Mesenchymal stem cell (in vitro differentiated cells and primary cell): ENCODE measurements at regions not wholly inside any gene's neighbourhood (a gene's known extent, or its start where the extent isn't known, plus 50 kb on each side); places are given as distances from the start of the nearest gene placed in this dataset.

Experiments
- DNase-seq: peaks from one replicate; pipeline ENCODE4 v3.0.0-alpha.2; 2013
- H2AFZ ChIP-seq: one replicate; pipeline ENCODE4 v1.6.1; 2013; ENCODE audit warnings: low read depth, mild to moderate bottlenecking, control low read depth, inconsistent platforms, low read length, moderate library complexity
- H2AK5ac ChIP-seq: 2 replicates; pipeline ENCODE4 v1.6.1; 2013; ENCODE audit warnings: low read length, moderate library complexity, mild to moderate bottlenecking, inconsistent platforms; ENCODE audit not compliant: severe bottlenecking
- H2BK120ac ChIP-seq: one replicate; pipeline ENCODE4 v1.6.1; 2013; ENCODE audit warnings: low read depth, mild to moderate bottlenecking, inconsistent platforms, low read length, moderate library complexity
- H2BK12ac ChIP-seq, 2 experiments: one replicate each; pipeline ENCODE4 v1.6.1; 2013; ENCODE audit warnings: inconsistent platforms in 2 of 2, low read length in 2 of 2, mild to moderate bottlenecking in 2 of 2, moderate library complexity in 2 of 2, control low read depth in 1 of 2
- H2BK15ac ChIP-seq: one replicate; pipeline ENCODE4 v1.6.1; 2013; ENCODE audit warnings: mild to moderate bottlenecking, low read depth, inconsistent platforms; ENCODE audit not compliant: poor library complexity, severe bottlenecking
- H2BK5ac ChIP-seq: 2 replicates; pipeline ENCODE4 v1.6.1; 2013; ENCODE audit warnings: low read depth, mild to moderate bottlenecking, low read length, control low read depth, inconsistent platforms; ENCODE audit not compliant: poor library complexity, severe bottlenecking
- H3K14ac ChIP-seq, 2 experiments: one replicate each; pipeline ENCODE4 v1.6.1; 2013; ENCODE audit warnings: inconsistent platforms in 2 of 2, low read length in 2 of 2, control low read depth in 1 of 2, mild to moderate bottlenecking in 1 of 2, moderate library complexity in 1 of 2
- H3K18ac ChIP-seq, 2 experiments: one replicate each; pipeline ENCODE4 v1.6.1; 2013; ENCODE audit warnings: inconsistent platforms in 2 of 2, low read length in 2 of 2, control low read depth in 1 of 2, low read depth in 1 of 2, mild to moderate bottlenecking in 1 of 2
- H3K23ac ChIP-seq, 2 experiments: one replicate each; pipeline ENCODE4 v1.6.1; 2013; ENCODE audit warnings: inconsistent platforms in 2 of 2, low read length in 2 of 2, mild to moderate bottlenecking in 2 of 2, moderate library complexity in 2 of 2, control low read depth in 1 of 2
- H3K27ac ChIP-seq: 2 replicates; pipeline ENCODE4 v1.5.1; 2013; ENCODE audit warnings: mild to moderate bottlenecking, moderate library complexity, low read length, control low read depth, inconsistent platforms; ENCODE audit not compliant: poor library complexity, severe bottlenecking
- H3K27me3 ChIP-seq, 2 experiments: 2 replicates each; pipeline versions ENCODE4 v1.6.1 to v1.7.0; 2013; ENCODE audit warnings: low read length in 2 of 2, mild to moderate bottlenecking in 2 of 2, moderate library complexity in 2 of 2, control low read depth in 1 of 2, inconsistent platforms in 1 of 2; ENCODE audit not compliant: control insufficient read depth in 1 of 2, insufficient read depth in 1 of 2
- H3K36me3 ChIP-seq, 2 experiments: 2 replicates each; pipeline versions ENCODE4 v1.6.1 to v1.7.0; 2013; ENCODE audit warnings: low read length in 2 of 2, control low read depth in 1 of 2, inconsistent platforms in 1 of 2, low read depth in 1 of 2, mild to moderate bottlenecking in 1 of 2; ENCODE audit not compliant: insufficient read depth in 2 of 2, control insufficient read depth in 1 of 2
- H3K4ac ChIP-seq, 2 experiments: one replicate each; pipeline ENCODE4 v1.6.1; 2013; ENCODE audit warnings: inconsistent platforms in 2 of 2, low read length in 2 of 2, mild to moderate bottlenecking in 2 of 2, moderate library complexity in 2 of 2, control low read depth in 1 of 2, low read depth in 1 of 2
- H3K4me1 ChIP-seq: 2 replicates; pipeline ENCODE4 v1.6.1; 2013; ENCODE audit warnings: low read depth, low read length, control low read depth; ENCODE audit not compliant: control insufficient read depth, insufficient read depth
- H3K4me2 ChIP-seq: 2 replicates; pipeline ENCODE4 v1.6.1; 2013; ENCODE audit warnings: low read length, mild to moderate bottlenecking, inconsistent platforms; ENCODE audit not compliant: poor library complexity, severe bottlenecking
- H3K4me3 ChIP-seq, 2 experiments: 2 replicates each; pipeline versions ENCODE4 v1.5.1 to v1.7.0; 2013; ENCODE audit warnings: low read length in 2 of 2, mild to moderate bottlenecking in 2 of 2, control low read depth in 1 of 2, low read depth in 1 of 2; ENCODE audit not compliant: insufficient read depth in 1 of 2
- H3K79me1 ChIP-seq: replicated peaks from 2 replicates; pipeline ENCODE4 v1.6.1; 2013; ENCODE audit warnings: mild to moderate bottlenecking, control low read depth, low read length, inconsistent platforms; ENCODE audit not compliant: poor library complexity, severe bottlenecking
- H3K9ac ChIP-seq: 2 replicates; pipeline ENCODE4 v1.7.0; 2013; ENCODE audit warnings: mild to moderate bottlenecking, low read length, moderate library complexity
- H3K9me3 ChIP-seq: 2 replicates; pipeline ENCODE4 v1.7.0; 2013; ENCODE audit warnings: mild to moderate bottlenecking, low read length; ENCODE audit not compliant: control insufficient read depth
- H4K8ac ChIP-seq: one replicate; pipeline ENCODE4 v1.6.1; 2013; ENCODE audit warnings: inconsistent platforms, mild to moderate bottlenecking, low read length, moderate library complexity
- H4K91ac ChIP-seq: one replicate; pipeline ENCODE4 v1.6.1; 2013; ENCODE audit warnings: mild to moderate bottlenecking, low read length, inconsistent platforms
- WGBS: methylation state at CpG from one replicate; pipeline ENCODE4 v1.1.7; 2013; ENCODE audit warnings: mixed read lengths; 5-methylcytosine and 5-hydroxymethylcytosine counted together

DNA sequence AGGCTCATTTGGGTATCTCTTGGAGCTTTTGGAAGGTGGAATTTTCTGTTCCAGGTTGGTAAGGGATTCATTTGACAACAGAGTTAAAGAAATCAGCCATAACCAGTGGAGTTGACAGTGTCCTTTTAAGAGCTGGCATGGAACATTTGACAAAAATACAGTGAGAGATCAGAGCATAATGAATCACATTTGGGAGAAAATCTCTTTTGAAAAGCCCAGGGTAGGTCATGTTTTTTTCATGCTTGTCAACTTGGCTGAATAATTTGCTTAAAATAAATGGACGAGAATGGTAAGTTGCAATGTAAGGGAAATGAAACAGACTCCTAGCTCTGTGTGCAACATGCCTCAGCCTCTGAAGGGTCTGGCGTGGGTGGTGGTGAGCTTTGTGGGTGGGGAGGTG lies 235.3 kb upstream of the N4BP1 start:
- H3K23ac ChIP-seq = no peak overlapping the region
- no peak overlapping the region for H2AFZ ChIP-seq
- H3K4ac ChIP-seq = no peak overlapping the region
- WGBS = 21% methylated on average over 2 of the region's 2 CpGs
- H2AK5ac ChIP-seq = no peak overlapping the region
- no peak overlapping the region for H2BK120ac ChIP-seq
- no peak overlapping the region for H3K27ac ChIP-seq
- H3K9me3 ChIP-seq = no peaks in the 10 kb centered on the region
- no peaks in the 10 kb centered on the region for H3K79me1 ChIP-seq
- H2BK12ac ChIP-seq = no peak overlapping the region
- H3K9ac ChIP-seq = no peak overlapping the region
- H4K8ac ChIP-seq = no peak overlapping the region
- H3K4me2 ChIP-seq = no peak overlapping the region
- H4K91ac ChIP-seq = no peak overlapping the region
- DNase-seq = no peak
- no peaks in the 10 kb centered on the region for H3K36me3 ChIP-seq
- H3K18ac ChIP-seq = no peak overlapping the region
- no peaks in the 10 kb centered on the region for H3K4me1 ChIP-seq
- H3K27me3 ChIP-seq = no peaks in the 10 kb centered on the region
- H2BK15ac ChIP-seq = no peak overlapping the region
- H3K4me3 ChIP-seq = no peak overlapping the region
- H3K14ac ChIP-seq = no peak overlapping the region
- H2BK5ac ChIP-seq = no peak overlapping the region

DNA sequence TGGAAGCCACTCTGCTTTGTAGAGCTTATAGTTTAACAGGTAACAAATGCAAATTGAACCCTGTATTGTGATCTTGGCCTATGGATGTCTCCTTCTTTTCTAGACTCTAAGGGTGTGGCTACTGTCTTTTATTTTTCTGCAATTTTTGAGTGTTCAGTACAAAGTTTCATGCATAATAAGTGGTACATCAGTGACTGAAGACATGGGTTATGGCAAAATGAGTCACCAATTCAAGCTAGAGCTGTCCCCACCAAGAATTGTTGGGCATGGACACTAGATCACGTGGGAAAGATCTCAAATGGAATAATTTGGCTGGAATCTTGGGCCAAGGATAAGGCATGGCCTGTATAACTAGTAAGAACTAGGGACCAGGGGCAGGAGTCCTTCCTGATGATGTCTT lies 228.4 kb upstream of the N4BP1 start:
- no peak overlapping the region for H3K4me2 ChIP-seq
- H3K27ac ChIP-seq = no peak overlapping the region
- H3K4ac ChIP-seq = no peak overlapping the region
- H2BK5ac ChIP-seq = no peak overlapping the region
- no peak overlapping the region for H3K23ac ChIP-seq
- no peak overlapping the region for H4K91ac ChIP-seq
- no peaks in the 10 kb centered on the region for H3K36me3 ChIP-seq
- H3K27me3 ChIP-seq = no peaks in the 10 kb centered on the region
- no peaks in the 10 kb centered on the region for H3K4me1 ChIP-seq
- 42% methylated on average over 1 of the region's 1 CpG for WGBS
- H2BK15ac ChIP-seq = no peak overlapping the region
- H2AFZ ChIP-seq = no peak overlapping the region
- DNase-seq = no peak
- no peak overlapping the region for H3K4me3 ChIP-seq
- no peak overlapping the region for H3K9ac ChIP-seq
- H2AK5ac ChIP-seq = no peak overlapping the region
- no peaks in the 10 kb centered on the region for H3K9me3 ChIP-seq
- no peak overlapping the region for H2BK12ac ChIP-seq
- no peak overlapping the region for H4K8ac ChIP-seq
- H3K14ac ChIP-seq = no peak overlapping the region
- no peak overlapping the region for H3K18ac ChIP-seq
- H2BK120ac ChIP-seq = no peak overlapping the region
- H3K79me1 ChIP-seq = no peaks in the 10 kb centered on the region

DNA sequence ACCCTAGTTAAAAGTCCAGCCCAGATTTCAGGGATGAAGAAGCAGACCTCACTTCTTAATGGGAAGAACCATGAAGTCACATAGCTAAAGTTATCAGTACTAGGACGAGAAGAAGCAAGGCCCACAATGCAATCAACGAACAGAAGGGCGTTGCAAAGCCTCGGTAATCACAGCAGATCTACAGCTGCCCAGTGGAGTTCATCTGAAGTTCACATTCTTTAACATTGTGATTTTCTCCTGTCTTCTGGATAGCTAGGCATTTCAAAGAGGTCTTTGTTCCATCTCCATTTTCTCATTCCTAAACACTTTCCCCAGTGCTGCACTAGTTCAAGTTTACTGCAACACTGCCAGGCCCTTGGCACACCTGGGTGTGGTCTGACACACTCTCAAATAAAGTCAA lies 226.7 kb upstream of the N4BP1 start:
- H4K8ac ChIP-seq = no peak overlapping the region

DNA sequence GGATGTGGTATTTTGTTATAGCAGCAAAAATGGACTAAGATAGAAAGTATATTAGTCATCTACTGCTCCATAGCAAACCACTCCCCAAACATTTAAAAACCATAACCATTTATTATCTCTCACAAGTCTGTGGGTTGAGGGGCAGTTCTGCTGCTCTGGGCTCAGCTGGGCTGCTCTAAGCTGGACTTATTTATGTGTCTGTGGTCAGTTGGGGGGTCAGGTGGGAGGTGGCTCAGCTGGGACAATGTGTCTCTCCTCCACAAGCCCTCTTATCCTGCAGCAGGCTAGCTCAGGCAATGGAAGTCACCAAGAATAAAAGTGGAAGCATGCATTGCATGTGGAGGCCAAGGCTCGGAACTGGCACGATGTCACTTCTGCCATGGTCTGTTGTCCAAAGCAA lies 226.1 kb upstream of the N4BP1 start:
- Histone ChIP-seq H3K27me3 (no peaks in the 10 kb centered on the region), H4K8ac (no peak overlapping the region), H2AK5ac (no peak overlapping the region), H3K18ac (no peak overlapping the region), H2BK5ac (no peak overlapping the region), H3K36me3 (no peaks in the 10 kb centered on the region), H2AFZ (no peak overlapping the region), H3K4me3 (no peak overlapping the region), H3K23ac (no peak overlapping the region), H2BK15ac (no peak overlapping the region), H3K14ac (no peak overlapping the region), H3K9me3 (no peaks in the 10 kb centered on the region), H3K79me1 (no peaks in the 10 kb centered on the region), H3K27ac (no peak overlapping the region), H3K9ac (no peak overlapping the region), H2BK120ac (no peak overlapping the region), H2BK12ac (no peak overlapping the region), H3K4me1 (no peaks in the 10 kb centered on the region), H4K91ac (no peak overlapping the region), H3K4me2 (no peak overlapping the region), H3K4ac (no peak overlapping the region)
- WGBS = 92% methylated on average over 2 of the region's 2 CpGs
- DNase-seq = no peak

More for the DNA sequence above, 226.7 kb upstream of the N4BP1 start:
- H4K91ac ChIP-seq = no peak overlapping the region
- no peak overlapping the region for H2BK5ac ChIP-seq
- no peaks in the 10 kb centered on the region for H3K27me3 ChIP-seq
- no peak overlapping the region for H3K18ac ChIP-seq
- WGBS = 68% methylated on average over 4 of the region's 4 CpGs
- no peak overlapping the region for H2BK15ac ChIP-seq
- no peaks in the 10 kb centered on the region for H3K4me1 ChIP-seq
- H2AK5ac ChIP-seq = no peak overlapping the region
- H3K9ac ChIP-seq = no peak overlapping the region
- H3K4ac ChIP-seq = no peak overlapping the region
- H3K4me3 ChIP-seq = no peak overlapping the region
- no peaks in the 10 kb centered on the region for H3K79me1 ChIP-seq
- H3K23ac ChIP-seq = no peak overlapping the region
- no peak overlapping the region for H2BK12ac ChIP-seq
- H3K27ac ChIP-seq = no peak overlapping the region
- no peak overlapping the region for H2BK120ac ChIP-seq
- H3K36me3 ChIP-seq = no peaks in the 10 kb centered on the region
- no peak overlapping the region for H3K4me2 ChIP-seq
- H3K9me3 ChIP-seq = no peaks in the 10 kb centered on the region
- H3K14ac ChIP-seq = no peak overlapping the region
- no peak overlapping the region for H2AFZ ChIP-seq
- no peak for DNase-seq
